B cell (primary cell): ENCODE measurements at regions not wholly inside any gene's neighbourhood (a gene's known extent, or its start where the extent isn't known, plus 50 kb on each side); places are given as distances from the start of the nearest gene placed in this dataset.

ENCODE experiments used
- CTCF ChIP-seq: fragments of 200-600 bp; IDR thresholded peaks from one replicate; pipeline ENCODE4 v1.8.0; 2022; ENCODE audit warnings: antibody characterized with exemption, mild to moderate bottlenecking
- EZH2 ChIP-seq: IDR thresholded peaks from 2 replicates; pipeline ENCODE4 v1.6.1; 2012; ENCODE audit warnings: borderline replicate concordance, low read depth, mild to moderate bottlenecking, moderate library complexity, low read length; ENCODE audit not compliant: insufficient read depth, poor library complexity, severe bottlenecking

GRCh38 chr15:66993090-66993489 is 72.3 kb upstream of the SMAD3 start:
- TF ChIP-seq EZH2, result no peak
- no peak for TF ChIP-seq CTCF
